Ascending aorta (tissue), 2 donors: ENCODE measurements at regions not wholly inside any gene's neighbourhood (a gene's known extent, or its start where the extent isn't known, plus 50 kb on each side); places are given as distances from the start of the nearest gene placed in this dataset.

Experiments
- DNase-seq, 2 donors: peaks; one replicate each; pipeline ENCODE4 v3.0.0-alpha.2; 2019; ENCODE audit warnings: low spot score in 2 of 2
- H3K27ac ChIP-seq, 2 donors: fragments of 200-600 bp; sonication (generic); one replicate each; pipeline ENCODE4 v1.5.1; 2016 to 2017; ENCODE audit warnings: mild to moderate bottlenecking in 1 of 2
- H3K27me3 ChIP-seq: fragments of 200-600 bp; sonication (generic); one replicate; pipeline ENCODE4 v1.5.1; 2017
- H3K36me3 ChIP-seq, 2 donors: fragments of 200-600 bp; sonication (generic); one replicate each; pipeline ENCODE4 v1.5.1; 2016
- H3K4me1 ChIP-seq, 2 donors: fragments of 200-600 bp; sonication (generic); one replicate each; pipeline ENCODE4 v1.5.1; 2016 to 2017; ENCODE audit warnings: mild to moderate bottlenecking in 1 of 2
- H3K4me3 ChIP-seq, 2 donors: fragments of 200-600 bp; sonication (generic); one replicate each; pipeline ENCODE4 v1.5.1; 2016 to 2017; ENCODE audit warnings: mild to moderate bottlenecking in 1 of 2
- H3K9me3 ChIP-seq, 2 donors: fragments of 200-600 bp; sonication (generic); one replicate each; pipeline ENCODE4 v1.5.1; 2016
- CTCF ChIP-seq, 3 experiments: fragments of 200-600 bp in 2 of 3; fragments of 450-650 bp in 1 of 3; sonication (generic) in 2 of 3; IDR thresholded peaks; one replicate each; pipeline ENCODE4 v1.5.1; 2016 to 2019; ENCODE audit warnings: antibody characterized with exemption in 3 of 3, mild to moderate bottlenecking in 1 of 3, moderate library complexity in 1 of 3
- intact Hi-C: fragments of 100-400 bp; cut with DNase I; formaldehyde crosslinking; loops from one replicate; pipeline ENCODE4 v1.15.1; 2023

- Histone ChIP-seq H3K27ac (no peak overlapping the region), H3K4me3 (no peak overlapping the region), H3K4me1 (no peaks in the 10 kb centered on the region), H3K9me3 (no peaks in the 10 kb centered on the region), H3K27me3 (no peaks in the 10 kb centered on the region), H3K36me3 (no peaks in the 10 kb centered on the region)
- intact Hi-C loops: no loop called here
- no peak for TF ChIP-seq CTCF (IDR thresholded peaks at IDR 0.05)
- no peak for DNase-seq
Measured at GRCh38 chr6:113642714-113643406, 214.3 kb upstream of the MARCKS start.

- Histone ChIP-seq H3K27me3 (no peaks in the 10 kb centered on the region), H3K9me3 (no peaks in the 10 kb centered on the region), H3K27ac (no peak overlapping the region), H3K4me1 (no peaks in the 10 kb centered on the region), H3K4me3 (no peak overlapping the region), H3K36me3 (no peaks in the 10 kb centered on the region)
- no peak for TF ChIP-seq CTCF (IDR thresholded peaks at IDR 0.05)
- no peak for DNase-seq
- intact Hi-C loops: no loop called here
Measured at GRCh38 chr6:113643407-113643770, 213.8 kb upstream of the MARCKS start.

DNA sequence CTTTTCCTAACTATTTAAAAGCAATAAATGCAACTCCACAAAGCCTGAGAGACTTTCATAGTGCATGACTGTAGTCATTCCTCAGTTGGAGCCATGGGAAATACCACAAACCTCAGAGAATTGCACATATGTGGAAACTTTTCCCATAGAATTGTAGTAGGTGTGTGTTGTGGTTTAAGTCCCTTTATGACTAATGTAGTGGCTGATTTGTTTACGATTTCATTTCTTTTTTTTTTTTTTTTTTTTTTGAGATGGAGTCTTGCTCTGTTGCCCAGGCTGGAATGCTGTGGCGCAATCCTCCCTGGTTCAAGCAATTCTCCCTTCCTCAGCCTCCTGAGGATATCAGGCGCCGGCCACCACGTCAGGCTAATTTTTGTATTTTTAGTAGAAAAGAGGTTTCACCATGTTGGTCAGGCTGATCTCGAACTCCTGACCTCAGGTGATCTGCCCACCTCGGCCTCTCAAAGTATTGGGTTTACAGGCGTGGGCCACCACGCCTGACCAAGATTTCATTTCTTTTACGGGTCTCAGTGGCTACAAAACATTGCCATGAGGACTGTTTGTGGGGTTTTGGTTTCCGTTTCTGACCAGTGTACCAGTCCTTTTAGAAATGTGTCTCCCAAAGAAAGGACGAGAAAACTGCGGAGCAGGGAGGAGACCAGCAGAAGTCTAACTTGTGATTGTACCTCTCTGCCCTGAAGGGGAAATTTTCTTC, 212.1 kb upstream of the MARCKS start:
- Histone ChIP-seq H3K36me3 (no peaks in the 10 kb centered on the region), H3K4me3 (no peak overlapping the region), H3K27ac (no peak overlapping the region), H3K9me3 (no peaks in the 10 kb centered on the region), H3K4me1 (no peaks in the 10 kb centered on the region), H3K27me3 (no peaks in the 10 kb centered on the region)
- TF ChIP-seq CTCF (IDR thresholded peaks at IDR 0.05): no peak
- DNase-seq: no peak
- intact Hi-C loops: no loop called here

GRCh38 chr6:113645576-113645970, 211.6 kb upstream of the MARCKS start:
- Histone ChIP-seq H3K36me3 (no peaks in the 10 kb centered on the region), H3K27ac (no peak overlapping the region), H3K27me3 (no peaks in the 10 kb centered on the region), H3K4me3 (no peak overlapping the region), H3K4me1 (no peaks in the 10 kb centered on the region), H3K9me3 (no peaks in the 10 kb centered on the region)
- TF ChIP-seq CTCF (IDR thresholded peaks at IDR 0.05): no peak
- no peak for DNase-seq
- intact Hi-C loops: no loop called here

- Histone ChIP-seq H3K9me3 (no peaks in the 10 kb centered on the region), H3K27me3 (no peaks in the 10 kb centered on the region), H3K27ac (no peak overlapping the region), H3K4me1 (no peaks in the 10 kb centered on the region), H3K36me3 (no peaks in the 10 kb centered on the region), H3K4me3 (no peak overlapping the region)
- no peak for TF ChIP-seq CTCF (IDR thresholded peaks at IDR 0.05)
- intact Hi-C loops: no loop called here
- no peak for DNase-seq
Measured at GRCh38 chr6:113645986-113646385, 211.2 kb upstream of the MARCKS start.
